Activated CD8-positive, alpha-beta T cell treated with anti-CD3 and anti-CD28 coated beads for 36 hours (primary cell): ENCODE measurements at regions not wholly inside any gene's neighbourhood (a gene's known extent, or its start where the extent isn't known, plus 50 kb on each side); places are given as distances from the start of the nearest gene placed in this dataset.

Experiments used
- ATAC-seq: fragments of 200-7000 bp; cut with Tn5 transposase; one replicate; pipeline ENCODE4 v1.10.0; 2021; ENCODE audit warnings: mild to moderate bottlenecking, moderate library complexity
- CTCF ChIA-PET: fragments of 350-600 bp; sonication (Branson Sonifier 250); formaldehyde crosslinking; loops from one replicate; lab custom pipeline; 2021; ENCODE audit warnings: antibody characterized with exemption; lab: Charles Lee
- POLR2A ChIA-PET: fragments of 350-600 bp; sonication (Branson Sonifier 250); formaldehyde crosslinking; loops from one replicate; lab custom pipeline; 2021; ENCODE audit warnings: antibody characterized with exemption; lab: Charles Lee
- DNase-seq: peaks from one replicate; pipeline ENCODE4 v3.0.0-alpha.2; 2020
- H3K27ac Mint-ChIP-seq: one replicate; pipeline ENCODE4 v1.8.0; 2021; ENCODE audit warnings: mild to moderate bottlenecking, mixed read lengths
- H3K27me3 Mint-ChIP-seq: one replicate; pipeline ENCODE4 v1.8.0; 2021; ENCODE audit warnings: mixed read lengths
- H3K36me3 Mint-ChIP-seq: one replicate; pipeline ENCODE4 v1.8.0; 2021; ENCODE audit warnings: low read depth, mixed read lengths
- H3K4me1 Mint-ChIP-seq: one replicate; pipeline ENCODE4 v1.8.0; 2021; ENCODE audit warnings: low read depth, mixed read lengths
- H3K4me3 Mint-ChIP-seq: one replicate; pipeline ENCODE4 v1.8.0; 2021; ENCODE audit warnings: mild to moderate bottlenecking, moderate library complexity, mixed read lengths
- H3K9me3 Mint-ChIP-seq: one replicate; pipeline ENCODE4 v1.8.0; 2021; ENCODE audit warnings: mixed read lengths
- CTCF ChIP-seq: fragments of 200-600 bp; IDR thresholded peaks from one replicate; pipeline ENCODE4 v1.8.0; 2022; ENCODE audit warnings: antibody characterized with exemption, mild to moderate bottlenecking
- intact Hi-C: fragments of 100-400 bp; cut with micrococcal nuclease; formaldehyde crosslinking; loops from one replicate; pipeline ENCODE4 v1.10.0; 2022

- POLR2A ChIA-PET = interaction anchor here (0.5 kb wide), 1 partner anchor 13 kb away, joined by 3 read pairs; no protein-coding TSS in a partner anchor
- intact Hi-C loops = no loop called here
- peaks cover 16% of the 10 kb centered on the region for H3K9me3 Mint-ChIP-seq
- no peaks in the 10 kb centered on the region for H3K4me1 Mint-ChIP-seq
- no peak overlapping the region for H3K4me3 Mint-ChIP-seq
- ATAC-seq (no peak), DNase-seq (no peak)
- CTCF ChIA-PET = no interaction called here
- no peaks in the 10 kb centered on the region for H3K36me3 Mint-ChIP-seq
- TF ChIP-seq CTCF = no peak
- no peaks in the 10 kb centered on the region for H3K27me3 Mint-ChIP-seq
- H3K27ac Mint-ChIP-seq = no peak overlapping the region
These were observed 587.7 kb downstream of the RPL10L start for GRCh38 chr14:46063872-46064271.

- Mint-ChIP-seq H3K27me3 (no peaks in the 10 kb centered on the region), H3K9me3 (peaks cover 15% of the 10 kb centered on the region), H3K36me3 (no peaks in the 10 kb centered on the region), H3K27ac (no peak overlapping the region), H3K4me1 (no peaks in the 10 kb centered on the region), H3K4me3 (no peak overlapping the region)
- intact Hi-C loops = no loop called here
- ChIA-PET CTCF (no interaction called here), POLR2A (no interaction called here)
- no peak for ATAC-seq
- DNase-seq = no peak
- no peak for TF ChIP-seq CTCF
These were observed 592.5 kb downstream of the RPL10L start for GRCh38 chr14:46058964-46059563.

- Mint-ChIP-seq H3K27me3 (no peaks in the 10 kb centered on the region), H3K9me3 (peaks cover 12% of the 10 kb centered on the region), H3K36me3 (no peaks in the 10 kb centered on the region), H3K4me1 (no peaks in the 10 kb centered on the region), H3K4me3 (no peak overlapping the region), H3K27ac (no peak overlapping the region)
- ChIA-PET POLR2A (no interaction called here), CTCF (no interaction called here)
- ATAC-seq (no peak), DNase-seq (no peak)
- intact Hi-C loops = no loop called here
- TF ChIP-seq CTCF = no peak
These were observed 593.8 kb downstream of the RPL10L start for GRCh38 chr14:46057799-46058198.

GRCh38 chr14:46054526-46054925, 597.1 kb downstream of the RPL10L start:
- ChIA-PET POLR2A (no interaction called here), CTCF (no interaction called here)
- Mint-ChIP-seq H3K27me3 (no peaks in the 10 kb centered on the region), H3K9me3 (peaks cover 6% of the 10 kb centered on the region), H3K36me3 (no peaks in the 10 kb centered on the region), H3K4me3 (no peak overlapping the region), H3K4me1 (no peaks in the 10 kb centered on the region), H3K27ac (no peak overlapping the region)
- no peak for TF ChIP-seq CTCF
- intact Hi-C loops = no loop called here
- no peak for ATAC-seq
- no peak for DNase-seq

GRCh38 chr14:46053221-46053620, 598.4 kb downstream of the RPL10L start:
- POLR2A ChIA-PET = no interaction called here
- no peaks in the 10 kb centered on the region for H3K36me3 Mint-ChIP-seq
- peaks cover 3% of the 10 kb centered on the region for H3K9me3 Mint-ChIP-seq
- no peak overlapping the region for H3K4me3 Mint-ChIP-seq
- no peak for ATAC-seq
- TF ChIP-seq CTCF = no peak
- no peaks in the 10 kb centered on the region for H3K27me3 Mint-ChIP-seq
- no peaks in the 10 kb centered on the region for H3K4me1 Mint-ChIP-seq
- DNase-seq = no peak
- CTCF ChIA-PET = no interaction called here
- intact Hi-C loops = no loop called here
- no peak overlapping the region for H3K27ac Mint-ChIP-seq
